IMR-90 (cell line): ENCODE measurements at regions not wholly inside any gene's neighbourhood (a gene's known extent, or its start where the extent isn't known, plus 50 kb on each side); places are given as distances from the start of the nearest gene placed in this dataset.
"Not testable (repeated sequence)": the region's sequence is repeated elsewhere in the genome, so short reads cannot be mapped to it uniquely, and the experiment has no call there.

Experiments used
- ATAC-seq: fragments of 200-7000 bp; cut with Tn5 transposase; 2 replicates; pipeline ENCODE4 v1.9.1; 2020; ENCODE audit warnings: low read depth, mild to moderate bottlenecking, moderate library complexity
- BruUV-seq: library from RNA; stranded (reverse); fragments of 400-500 nt; replicated peaks from 2 replicates; lab custom pipeline; 2021; lab: Mats Ljungman, UMichigan
- CTCF ChIA-PET: fragments of 300-600 bp; formaldehyde crosslinking; extraction: SDS; loops from one replicate; lab custom pipeline; 2021; ENCODE audit warnings: antibody characterized with exemption; lab: Yijun Ruan, JAX
- POLR2A ChIA-PET: fragments of 300-600 bp; sonication (Branson Sonifier 250); formaldehyde crosslinking; loops from one replicate; lab custom pipeline; 2022; ENCODE audit warnings: antibody characterized with exemption; ENCODE audit not compliant: unreplicated experiment; lab: Charles Lee
- DNase-seq: peaks from one replicate; pipeline ENCODE4 v3.0.0; 2013
- H2AFZ ChIP-seq: replicated peaks from 2 replicates; pipeline ENCODE3; 2013; ENCODE audit warnings: low read length, mild to moderate bottlenecking; ENCODE audit not compliant: poor library complexity
- H2AK5ac ChIP-seq: 2 replicates; pipeline ENCODE4 v1.6.1; 2013; ENCODE audit warnings: low read depth, low read length, inconsistent platforms
- H2AK9ac ChIP-seq: replicated peaks from 2 replicates; pipeline ENCODE3; 2013; ENCODE audit warnings: mild to moderate bottlenecking, low read depth, low read length, moderate library complexity; ENCODE audit not compliant: poor library complexity
- H2BK120ac ChIP-seq: 2 replicates; pipeline ENCODE4 v1.6.1; 2013; ENCODE audit warnings: low read depth, low read length, inconsistent platforms
- H2BK15ac ChIP-seq: 3 replicates; pipeline ENCODE4 v1.6.1; 2013; ENCODE audit warnings: low read depth, low read length, inconsistent platforms
- H2BK20ac ChIP-seq: 2 replicates; pipeline ENCODE4 v1.6.1; 2013; ENCODE audit warnings: low read depth, mild to moderate bottlenecking, inconsistent platforms, low read length, moderate library complexity
- H2BK5ac ChIP-seq: 2 replicates; pipeline ENCODE4 v1.6.1; 2013; ENCODE audit warnings: mild to moderate bottlenecking, low read depth, low read length, inconsistent platforms; ENCODE audit not compliant: poor library complexity, severe bottlenecking
- H3K14ac ChIP-seq: replicated peaks from 2 replicates; pipeline ENCODE4 v1.6.1; 2013; ENCODE audit warnings: low read depth, low read length, inconsistent platforms
- H3K18ac ChIP-seq: 2 replicates; pipeline ENCODE4 v1.6.1; 2013; ENCODE audit warnings: low read depth, low read length, control low read depth
- H3K23ac ChIP-seq: 2 replicates; pipeline ENCODE4 v1.6.1; 2013; ENCODE audit warnings: low read depth, low read length, inconsistent platforms
- H3K27ac ChIP-seq: 2 replicates; pipeline ENCODE4 v1.5.1; 2013; ENCODE audit warnings: mild to moderate bottlenecking, control low read depth, low read length; ENCODE audit not compliant: insufficient read depth
- H3K27me3 ChIP-seq: 2 replicates; pipeline ENCODE4 v1.6.1; 2013; ENCODE audit warnings: low read length; ENCODE audit not compliant: control insufficient read depth, insufficient read depth
- H3K36me3 ChIP-seq: 2 replicates; pipeline ENCODE4 v1.6.1; 2013; ENCODE audit warnings: low read length, mixed read lengths; ENCODE audit not compliant: control insufficient read depth, insufficient read depth
- H3K4ac ChIP-seq: 2 replicates; pipeline ENCODE4 v1.6.1; 2013; ENCODE audit warnings: low read depth, low read length, inconsistent platforms
- H3K4me1 ChIP-seq: 2 replicates; pipeline ENCODE4 v1.6.1; 2013; ENCODE audit warnings: low read length, mixed read lengths; ENCODE audit not compliant: control insufficient read depth, insufficient read depth
- H3K4me2 ChIP-seq: 2 replicates; pipeline ENCODE4 v1.6.1; 2013; ENCODE audit warnings: low read depth, mild to moderate bottlenecking, control low read depth, low read length, moderate library complexity
- H3K4me3 ChIP-seq: 2 replicates; pipeline ENCODE4 v1.5.1; 2013; ENCODE audit warnings: low read depth, mild to moderate bottlenecking, control low read depth, low read length, moderate library complexity; ENCODE audit not compliant: insufficient read depth
- H3K56ac ChIP-seq: 2 replicates; pipeline ENCODE4 v1.6.1; 2013; ENCODE audit warnings: low read length, inconsistent platforms; ENCODE audit not compliant: insufficient read depth; ENCODE audit errors: extremely low read depth
- H3K79me1 ChIP-seq, 2 experiments: 2 replicates each; pipeline ENCODE4 v1.6.1; 2013; ENCODE audit warnings: low read length in 2 of 2, inconsistent platforms in 1 of 2, low read depth in 1 of 2
- H3K9ac ChIP-seq: 2 replicates; pipeline ENCODE4 v1.6.1; 2013; ENCODE audit warnings: low read depth, low read length, control low read depth
- H3K9me1 ChIP-seq: 2 replicates; pipeline ENCODE4 v1.6.1; 2013; ENCODE audit warnings: low read length, inconsistent platforms; ENCODE audit not compliant: insufficient read depth
- H3K9me3 ChIP-seq: 2 replicates; pipeline ENCODE4 v1.6.1; 2013; ENCODE audit warnings: low read length; ENCODE audit not compliant: control insufficient read depth, insufficient read depth
- H4K20me1 ChIP-seq: 2 replicates; pipeline ENCODE4 v1.6.1; 2013; ENCODE audit warnings: low read length, inconsistent platforms; ENCODE audit not compliant: insufficient read depth
- H4K5ac ChIP-seq: 2 replicates; pipeline ENCODE4 v1.6.1; 2013; ENCODE audit warnings: mild to moderate bottlenecking, low read depth, low read length, control low read depth
- H4K8ac ChIP-seq, 2 experiments: 2 replicates each; pipeline ENCODE4 v1.6.1; 2013; ENCODE audit warnings: low read depth in 2 of 2, low read length in 2 of 2, control low read depth in 1 of 2, inconsistent platforms in 1 of 2
- H4K91ac ChIP-seq: 2 replicates; pipeline ENCODE4 v1.6.1; 2013; ENCODE audit warnings: low read depth, low read length, inconsistent platforms; ENCODE audit not compliant: insufficient read depth
- WGBS, 2 experiments: methylation state at CpG; one replicate each; pipeline versions ENCODE4 v1.1.5 to v1.1.7; 2013; ENCODE audit warnings: missing lambda C conversion rate in 2 of 2; ENCODE audit not compliant: insufficient read length in 1 of 2; ENCODE audit errors: extremely low coverage in 2 of 2; 5-methylcytosine and 5-hydroxymethylcytosine counted together
- dilution Hi-C: fragments of 300-500 bp; cut with HindIII; formaldehyde crosslinking; loops from one replicate; pipeline ENCODE4 v1.14.3; 2018; ENCODE audit warnings: low sequenced_read_pairs; ENCODE audit not compliant: unreplicated experiment
- in situ Hi-C: fragments of 300-500 bp; cut with MboI; formaldehyde crosslinking; loops from 3 replicates; pipeline ENCODE4 v1.14.3; 2019; ENCODE audit warnings: low sequenced_read_pairs, inconsistent platforms, mixed read lengths
- intact Hi-C: fragments of 100-400 bp; cut with micrococcal nuclease; formaldehyde crosslinking; loops from 2 replicates; pipeline ENCODE4 v1.10.0; 2022

DNA sequence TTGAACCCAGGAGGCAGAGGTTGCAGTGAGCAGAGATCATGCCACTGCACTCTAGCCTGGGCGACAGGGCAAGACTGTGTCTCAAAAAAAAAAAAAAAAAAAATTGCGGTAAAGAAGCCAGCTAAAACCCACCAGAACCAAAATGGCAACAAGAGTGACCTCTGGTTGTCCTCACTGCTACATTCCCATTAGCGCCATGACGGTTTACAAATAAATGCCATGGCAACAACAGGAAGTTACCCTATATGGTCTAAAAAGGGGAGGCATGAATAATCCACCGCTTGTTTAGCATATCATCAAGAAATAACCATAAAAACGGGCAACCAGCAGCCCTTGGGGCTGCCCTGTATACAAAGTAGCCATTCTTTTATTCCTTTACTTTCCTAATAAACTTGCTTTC, 242.4 kb downstream of the SKIDA1 start:
- H3K27ac ChIP-seq, DNase-seq, H4K91ac ChIP-seq, H3K9ac ChIP-seq, H4K8ac ChIP-seq, H3K36me3 ChIP-seq, H3K79me1 ChIP-seq, H2AFZ ChIP-seq, H3K18ac ChIP-seq, H3K27me3 ChIP-seq, POLR2A ChIA-PET, H3K56ac ChIP-seq, H2BK15ac ChIP-seq, H3K4me1 ChIP-seq, H3K4me2 ChIP-seq, intact Hi-C loops, H2AK9ac ChIP-seq, H3K14ac ChIP-seq, ATAC-seq, H3K9me1 ChIP-seq, dilution Hi-C loops, H2AK5ac ChIP-seq, H4K5ac ChIP-seq, H3K4ac ChIP-seq, H2BK5ac ChIP-seq, H3K23ac ChIP-seq, H2BK20ac ChIP-seq, H2BK120ac ChIP-seq, H4K20me1 ChIP-seq, H3K9me3 ChIP-seq, H3K4me3 ChIP-seq, BruUV-seq: not testable (repeated sequence)
- no CpG with 5 or more reads among the region's 6 CpGs for WGBS, 2 experiments
- in situ Hi-C loops, result loop anchor here (5.0 to 10.0 kb wide), 2 partner anchors 204 to 662 kb away; no protein-coding TSS in a partner anchor
- CTCF ChIA-PET, result interaction anchor here (0.6 kb wide), 1 partner anchor 631 kb away, joined by 6 read pairs; no protein-coding TSS in a partner anchor
